Spleen (tissue), 7 donors: ENCODE measurements at regions not wholly inside any gene's neighbourhood (a gene's known extent, or its start where the extent isn't known, plus 50 kb on each side); places are given as distances from the start of the nearest gene placed in this dataset.

Source experiments
- POLR2A ChIP-seq, 3 donors: fragments of 450-650 bp; IDR thresholded peaks; one replicate each; pipeline ENCODE4 v1.5.1; 2017; ENCODE audit warnings: antibody characterized with exemption in 3 of 3, mild to moderate bottlenecking in 1 of 3
- POLR2AphosphoS5 ChIP-seq, 3 donors: sonication (generic); formaldehyde crosslinking; IDR thresholded peaks; one replicate each; pipeline ENCODE4 v1.5.1; 2017; ENCODE audit warnings: antibody characterized with exemption in 3 of 3
- TF ChIP-seq, protein P1 (sequence below), 11 experiments: fragments of 200-600 bp in 7 of 11; fragments of 450-650 bp in 4 of 11; sonication (generic) in 4 of 11; IDR thresholded peaks in 8 of 11; conservative IDR thresholded peaks in 3 of 11; 1 replicate in 7 of 11; 2 replicates in 4 of 11; pipeline versions ENCODE4 v1.4.0 to v1.8.0; 2016 to 2021; ENCODE audit warnings: antibody characterized with exemption in 11 of 11, inconsistent platforms in 4 of 11, mild to moderate bottlenecking in 1 of 11
- donor health status: DM: no; HTN: no; CAD: no; lungs with moderate emphysema.
- donor health status: DM: no; HTN: no; CAD: no.
- donor health status: DM: no; HTN: no; CAD: no.

DNA sequence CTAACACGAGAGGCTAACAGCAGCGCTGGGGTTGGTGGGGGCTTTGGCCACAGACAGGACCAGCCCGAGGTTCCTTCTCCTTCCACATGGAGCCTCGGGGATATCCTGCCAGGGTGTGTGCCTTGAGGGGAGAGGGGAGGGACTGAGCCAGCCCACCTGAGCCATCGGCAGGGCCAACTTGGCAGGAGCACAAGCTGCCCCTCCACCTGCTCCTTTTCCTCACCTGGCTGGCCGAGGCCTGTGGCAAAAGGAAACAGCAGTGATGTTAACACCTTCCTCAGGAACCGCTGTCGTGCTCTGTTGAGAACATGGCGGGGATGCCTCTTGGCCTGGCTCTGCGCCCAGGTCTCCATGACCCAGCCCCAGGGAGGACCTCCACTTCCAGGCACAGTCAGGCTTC, 255.1 kb upstream of the PPP2R2D start:
- TF ChIP-seq, protein P1, sequence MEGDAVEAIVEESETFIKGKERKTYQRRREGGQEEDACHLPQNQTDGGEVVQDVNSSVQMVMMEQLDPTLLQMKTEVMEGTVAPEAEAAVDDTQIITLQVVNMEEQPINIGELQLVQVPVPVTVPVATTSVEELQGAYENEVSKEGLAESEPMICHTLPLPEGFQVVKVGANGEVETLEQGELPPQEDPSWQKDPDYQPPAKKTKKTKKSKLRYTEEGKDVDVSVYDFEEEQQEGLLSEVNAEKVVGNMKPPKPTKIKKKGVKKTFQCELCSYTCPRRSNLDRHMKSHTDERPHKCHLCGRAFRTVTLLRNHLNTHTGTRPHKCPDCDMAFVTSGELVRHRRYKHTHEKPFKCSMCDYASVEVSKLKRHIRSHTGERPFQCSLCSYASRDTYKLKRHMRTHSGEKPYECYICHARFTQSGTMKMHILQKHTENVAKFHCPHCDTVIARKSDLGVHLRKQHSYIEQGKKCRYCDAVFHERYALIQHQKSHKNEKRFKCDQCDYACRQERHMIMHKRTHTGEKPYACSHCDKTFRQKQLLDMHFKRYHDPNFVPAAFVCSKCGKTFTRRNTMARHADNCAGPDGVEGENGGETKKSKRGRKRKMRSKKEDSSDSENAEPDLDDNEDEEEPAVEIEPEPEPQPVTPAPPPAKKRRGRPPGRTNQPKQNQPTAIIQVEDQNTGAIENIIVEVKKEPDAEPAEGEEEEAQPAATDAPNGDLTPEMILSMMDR (IDR thresholded peaks at IDR 0.05 in 8 of 11, conservative IDR thresholded peaks at IDR 0.05 in 3 of 11): no peak
- TF ChIP-seq POLR2A (IDR thresholded peaks at IDR 0.05) (no peak), POLR2AphosphoS5 (IDR thresholded peaks at IDR 0.05) (no peak)
